ENCODE measurements at regions not wholly inside any gene's neighbourhood (a gene's known extent, or its start where the extent isn't known, plus 50 kb on each side); places are given as distances from the start of the nearest gene placed in this dataset.
A peak's percentile ranks its signal among the peaks of the same experiment; 100 is the strongest.

- H3K9ac ChIP-seq: no peak overlapping the region
- peaks cover 97% of the 10 kb centered on the region for H3K4me1 ChIP-seq
- peak overlapping the region; percentile 74 for H3K27ac Mint-ChIP-seq
- no peak overlapping the region for H2AFZ ChIP-seq (replicated peaks)
- no peaks in the 10 kb centered on the region for H3K9me3 ChIP-seq (ENCODE audit: low read depth)
- no peaks in the 10 kb centered on the region for H3K27me3 ChIP-seq
- H3K4me3 Mint-ChIP-seq: peak overlapping the region; percentile 3
- H3K36me3 ChIP-seq: no peaks in the 10 kb centered on the region
- TF ChIP-seq EZH2 (IDR thresholded peaks at IDR 0.05): no peak
- peaks cover 76% of the 10 kb centered on the region for H3F3A ChIP-seq (ENCODE audit: low read depth)
- peak; percentile 49 for DNase-seq (ENCODE audit: low spot score)
- no peak overlapping the region for H3K4me3 ChIP-seq
- peaks cover 7% of the 10 kb centered on the region for H3K27me3 Mint-ChIP-seq (ENCODE audit: insufficient read depth, low read depth)
- H4K20me1 ChIP-seq (ENCODE audit: low read depth): no peaks in the 10 kb centered on the region
- peak overlapping the region; percentile 71 for H3K4me2 ChIP-seq
- no peaks in the 10 kb centered on the region for H3K9me3 Mint-ChIP-seq
- no peaks in the 10 kb centered on the region for H3K79me2 ChIP-seq (ENCODE audit: low read depth)
- H3K4me1 Mint-ChIP-seq: peaks cover 64% of the 10 kb centered on the region
- H3K36me3 Mint-ChIP-seq: no peaks in the 10 kb centered on the region
- H3K27ac ChIP-seq: peak overlapping the region; percentile 86
Measured at GRCh38 chr18:55999641-56000040, 411.6 kb upstream of the TCF4 start.

GRCh38 chr18:55998801-55999385 lies 410.9 kb upstream of the TCF4 start:
- H3K4me1 Mint-ChIP-seq: peaks cover 68% of the 10 kb centered on the region
- Histone ChIP-seq H3K27ac (peak overlapping the region; percentile 86), H3K4me3 (peak overlapping the region; percentile 2), H3K27me3 (no peaks in the 10 kb centered on the region), H3K4me1 (peaks cover 91% of the 10 kb centered on the region), H4K20me1 (ENCODE audit: low read depth) (no peaks in the 10 kb centered on the region), H2AFZ (replicated peaks) (no peak overlapping the region), H3K9ac (no peak overlapping the region), H3K4me2 (peak overlapping the region; percentile 71), H3K79me2 (ENCODE audit: low read depth) (no peaks in the 10 kb centered on the region), H3F3A (ENCODE audit: low read depth) (peaks cover 68% of the 10 kb centered on the region), H3K36me3 (no peaks in the 10 kb centered on the region), H3K9me3 (ENCODE audit: low read depth) (no peaks in the 10 kb centered on the region)
- peak overlapping the region; percentile 74 for H3K27ac Mint-ChIP-seq
- DNase-seq (ENCODE audit: low spot score): no peak
- H3K36me3 Mint-ChIP-seq: no peaks in the 10 kb centered on the region
- peak overlapping the region; percentile 21 for H3K4me3 Mint-ChIP-seq
- TF ChIP-seq EZH2 (IDR thresholded peaks at IDR 0.05) (no peak), EZH2phosphoT487 (IDR thresholded peaks at IDR 0.05) (no peak), CTCF (IDR thresholded peaks at IDR 0.05) (no peak)
- no peaks in the 10 kb centered on the region for H3K9me3 Mint-ChIP-seq
- peaks cover 7% of the 10 kb centered on the region for H3K27me3 Mint-ChIP-seq (ENCODE audit: insufficient read depth, low read depth)

- peak overlapping the region; percentile 78 for H3K4me3 Mint-ChIP-seq
- Histone ChIP-seq H3K79me2 (ENCODE audit: low read depth) (no peaks in the 10 kb centered on the region), H2AFZ (replicated peaks) (no peak overlapping the region), H3K4me1 (peaks cover 87% of the 10 kb centered on the region), H3K4me2 (peak overlapping the region; percentile 71), H4K20me1 (ENCODE audit: low read depth) (no peaks in the 10 kb centered on the region), H3K36me3 (no peaks in the 10 kb centered on the region), H3K27me3 (no peaks in the 10 kb centered on the region), H3K4me3 (peak overlapping the region; percentile 2), H3K9ac (no peak overlapping the region), H3F3A (ENCODE audit: low read depth) (peaks cover 60% of the 10 kb centered on the region), H3K9me3 (ENCODE audit: low read depth) (no peaks in the 10 kb centered on the region), H3K27ac (peak overlapping the region; percentile 86)
- peaks cover 7% of the 10 kb centered on the region for H3K27me3 Mint-ChIP-seq (ENCODE audit: insufficient read depth, low read depth)
- DNase-seq (ENCODE audit: low spot score): peak; percentile 93
- TF ChIP-seq CTCF (IDR thresholded peaks at IDR 0.05) (no peak), EZH2phosphoT487 (IDR thresholded peaks at IDR 0.05) (peak; percentile 87)
- peak overlapping the region; percentile 99 for H3K27ac Mint-ChIP-seq
- H3K4me1 Mint-ChIP-seq: peaks cover 65% of the 10 kb centered on the region
- H3K9me3 Mint-ChIP-seq: no peaks in the 10 kb centered on the region
- no peaks in the 10 kb centered on the region for H3K36me3 Mint-ChIP-seq
Measured at GRCh38 chr18:55998071-55998522, 410.1 kb upstream of the TCF4 start.

GRCh38 chr18:55997151-55997561 lies 409.2 kb upstream of the TCF4 start:
- Mint-ChIP-seq H3K9me3 (no peaks in the 10 kb centered on the region), H3K27me3 (ENCODE audit: insufficient read depth, low read depth) (peaks cover 7% of the 10 kb centered on the region), H3K4me3 (peak overlapping the region; percentile 12), H3K4me1 (peaks cover 62% of the 10 kb centered on the region), H3K27ac (peak overlapping the region; percentile 12), H3K36me3 (no peaks in the 10 kb centered on the region)
- Histone ChIP-seq H3K79me2 (ENCODE audit: low read depth) (no peaks in the 10 kb centered on the region), H3K27ac (peak overlapping the region; percentile 86), H2AFZ (replicated peaks) (no peak overlapping the region), H4K20me1 (ENCODE audit: low read depth) (no peaks in the 10 kb centered on the region), H3K4me1 (peaks cover 78% of the 10 kb centered on the region), H3K27me3 (no peaks in the 10 kb centered on the region), H3K4me2 (peak overlapping the region; percentile 71), H3K9me3 (ENCODE audit: low read depth) (no peaks in the 10 kb centered on the region), H3K4me3 (peak overlapping the region; percentile 0), H3K9ac (no peak overlapping the region), H3F3A (ENCODE audit: low read depth) (peaks cover 51% of the 10 kb centered on the region), H3K36me3 (no peaks in the 10 kb centered on the region)
- TF ChIP-seq EZH2phosphoT487 (IDR thresholded peaks at IDR 0.05) (no peak), EZH2 (IDR thresholded peaks at IDR 0.05) (no peak), CTCF (IDR thresholded peaks at IDR 0.05) (no peak)
- no peak for DNase-seq (ENCODE audit: low spot score)
